GM04503 (cell line): ENCODE measurements at regions not wholly inside any gene's neighbourhood (a gene's known extent, or its start where the extent isn't known, plus 50 kb on each side); places are given as distances from the start of the nearest gene placed in this dataset.

Source experiments
- DNase-seq: peaks from one replicate; pipeline ENCODE4 v3.0.0-alpha.2; 2012; ENCODE audit warnings: low read depth

DNA sequence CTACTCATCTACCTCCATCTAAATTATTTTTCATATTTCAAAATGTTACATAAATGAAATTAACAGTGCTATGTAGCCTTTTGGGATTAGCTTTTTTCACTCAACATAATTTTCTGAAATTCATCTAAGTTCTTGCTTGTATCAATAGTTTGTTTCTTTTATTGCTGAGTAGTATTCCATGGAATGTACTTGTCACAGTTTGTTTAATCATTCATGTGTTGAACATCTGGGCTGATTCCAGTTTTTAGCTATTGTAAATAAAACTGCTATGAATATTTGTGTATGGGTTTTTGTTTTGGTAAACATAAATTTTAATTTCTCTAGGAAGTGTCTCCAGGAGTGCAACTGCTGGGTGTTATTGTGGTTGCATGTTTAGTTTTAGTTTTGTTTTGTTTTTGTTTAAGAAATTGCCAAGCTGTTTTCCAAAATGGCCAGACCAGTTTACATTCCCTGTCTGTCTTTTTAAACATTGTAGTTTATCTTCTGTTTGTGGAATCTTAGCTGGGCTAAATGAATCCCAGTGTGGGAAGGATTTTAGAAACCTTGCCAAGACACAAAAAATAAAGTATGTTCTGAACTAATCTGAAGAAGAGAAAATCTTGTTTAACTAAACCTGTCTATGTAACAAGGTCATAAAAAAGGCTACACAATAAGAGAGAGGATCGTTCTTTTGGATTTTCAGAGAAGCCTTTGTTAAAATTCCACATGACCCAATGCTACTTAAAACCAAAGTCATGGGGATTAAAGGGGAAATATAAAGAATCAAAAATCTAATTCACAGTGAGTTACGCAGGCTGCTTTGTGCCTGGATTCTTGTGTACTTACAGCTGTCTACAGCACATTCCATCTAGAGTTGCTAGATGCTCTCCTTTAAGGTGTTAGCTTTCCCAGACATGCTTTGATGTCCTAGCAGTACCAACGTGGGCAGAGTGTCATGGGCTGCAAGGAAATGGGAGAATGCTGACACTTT lies 129.2 kb upstream of the SUCLG2 start:
- DNase-seq = no peak

DNA sequence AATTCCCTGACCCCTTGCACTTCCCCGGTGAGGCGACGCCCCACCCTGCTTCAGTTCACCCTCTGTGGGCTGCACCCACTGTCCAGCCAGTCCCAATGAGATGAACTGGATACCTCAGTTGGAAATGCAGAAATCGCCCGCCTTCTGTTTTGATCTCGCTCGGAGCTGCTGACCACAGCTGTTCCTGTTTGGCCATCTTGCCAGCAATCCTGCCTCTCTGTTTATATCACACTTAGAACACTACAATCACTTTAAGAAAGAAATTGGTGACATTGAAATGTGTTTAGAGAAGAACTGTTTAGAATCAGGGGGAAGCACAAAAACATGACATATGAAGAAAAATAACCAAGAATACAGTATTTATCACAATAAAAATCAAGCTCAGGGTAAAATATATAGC lies 127.5 kb upstream of the SUCLG2 start:
- no peak for DNase-seq

DNA sequence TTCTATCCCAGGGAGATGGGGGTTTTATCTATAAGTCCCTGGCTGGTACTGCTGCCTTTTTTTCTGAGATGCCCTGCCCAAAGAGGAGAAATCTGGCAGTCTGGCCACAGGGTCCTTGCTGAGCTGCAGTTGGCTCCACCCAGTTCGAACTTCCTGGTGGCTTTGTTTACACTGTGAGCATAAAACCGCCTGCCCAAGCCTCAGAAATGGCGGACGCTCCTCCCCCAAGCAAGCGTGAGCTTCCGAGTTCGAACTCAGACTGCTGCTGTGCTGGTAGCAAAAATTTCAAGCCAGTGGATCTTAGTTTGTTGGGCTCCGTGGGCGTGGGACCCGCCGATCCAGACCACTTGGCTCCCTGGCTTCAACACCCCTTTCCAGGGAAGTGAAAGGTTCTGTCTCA lies 126.8 kb upstream of the SUCLG2 start:
- no peak for DNase-seq

DNA sequence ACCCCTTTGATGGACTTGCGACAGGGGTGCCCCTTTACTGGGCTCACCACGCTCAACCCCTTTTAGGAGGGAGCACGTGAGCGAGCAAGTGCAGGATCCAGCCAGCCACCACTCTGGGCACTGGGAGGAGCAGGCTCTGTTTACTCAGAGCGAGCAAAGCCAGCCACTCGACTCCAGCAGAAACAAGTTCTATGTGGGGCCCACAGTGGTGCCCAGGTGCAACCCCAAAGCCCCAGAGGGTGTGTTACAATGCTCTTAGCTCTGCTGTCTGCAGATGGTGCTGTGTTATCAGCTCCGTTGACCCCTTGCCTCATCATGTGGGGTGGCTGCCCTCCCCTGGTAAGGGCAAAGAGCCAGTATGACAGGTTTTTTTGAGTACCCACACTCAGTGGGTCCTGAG lies 120.3 kb upstream of the SUCLG2 start:
- DNase-seq = no peak

DNA sequence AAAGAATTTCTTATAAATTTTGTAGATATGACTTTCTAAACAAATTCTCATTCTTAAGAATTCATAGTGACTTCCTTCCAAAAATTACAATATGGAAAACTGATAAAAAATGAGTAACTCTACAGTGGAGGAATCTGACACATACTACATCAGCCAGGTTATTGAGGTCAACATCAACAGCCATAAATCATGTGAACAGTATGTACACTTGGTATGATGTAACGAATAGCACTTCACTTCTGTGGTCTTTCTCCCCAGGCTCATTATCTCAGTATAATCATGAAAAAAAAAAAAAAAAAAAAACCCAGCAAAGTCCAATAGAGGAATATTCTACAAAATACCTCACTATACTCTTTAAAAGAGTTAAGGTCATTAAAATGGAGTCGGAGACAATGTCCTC lies 111.2 kb upstream of the SUCLG2 start:
- no peak for DNase-seq

DNA sequence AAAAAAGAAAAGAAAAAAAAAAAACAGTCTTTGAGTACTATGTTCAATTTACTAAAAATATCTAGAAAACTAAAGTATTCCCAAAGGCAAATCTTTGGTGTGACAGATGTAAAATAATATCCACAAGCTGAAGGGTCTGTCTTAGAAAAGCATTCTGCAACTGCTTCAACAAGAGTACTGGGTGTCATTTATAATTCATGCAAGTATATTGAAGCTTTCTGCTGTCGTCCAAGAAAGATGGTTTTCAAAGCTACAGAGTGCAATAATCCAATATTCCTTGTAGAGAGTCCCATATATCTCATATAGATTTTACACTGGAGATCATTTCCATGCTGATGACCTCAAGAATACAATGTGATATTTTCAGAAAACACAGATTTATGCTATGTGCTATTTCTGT lies 90.9 kb upstream of the SUCLG2 start:
- no peak for DNase-seq

DNA sequence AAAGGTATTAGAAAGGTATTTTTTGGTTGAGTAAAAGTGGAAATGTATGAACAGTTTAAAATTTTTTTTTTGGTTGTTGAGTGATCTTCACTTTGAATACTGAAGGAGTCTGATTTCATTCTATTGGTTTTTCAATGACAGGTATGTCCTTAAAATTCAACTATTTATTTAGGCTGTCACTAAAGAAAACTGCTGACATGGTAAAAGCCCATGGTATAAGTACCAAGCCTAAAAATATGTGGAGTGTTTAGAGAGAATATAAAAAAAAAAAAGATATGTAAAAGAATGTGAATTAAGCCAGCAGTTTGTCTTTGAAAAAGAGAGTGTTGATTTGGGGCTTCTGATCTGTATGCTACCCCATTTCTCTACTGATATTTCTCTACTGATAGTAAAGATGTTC lies 90.3 kb upstream of the SUCLG2 start:
- DNase-seq = no peak

DNA sequence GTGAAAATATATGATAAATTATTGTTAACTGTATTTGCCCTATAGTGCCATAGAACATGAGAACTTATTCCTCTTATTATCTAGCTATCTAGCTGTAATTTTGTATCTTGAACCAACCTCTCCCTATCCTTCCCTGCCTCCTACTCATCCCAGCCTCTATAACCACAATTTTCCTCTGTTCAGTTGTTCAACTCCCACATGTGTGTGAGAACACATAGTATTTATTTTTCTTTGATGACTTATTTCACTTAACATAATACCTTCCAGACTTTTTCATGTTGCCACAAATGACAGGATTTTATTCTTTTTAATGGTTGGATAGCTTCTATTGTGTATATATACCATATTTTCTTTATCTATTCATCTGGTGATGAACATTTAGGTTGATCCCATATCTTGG lies 85.4 kb upstream of the SUCLG2 start:
- DNase-seq = no peak

DNA sequence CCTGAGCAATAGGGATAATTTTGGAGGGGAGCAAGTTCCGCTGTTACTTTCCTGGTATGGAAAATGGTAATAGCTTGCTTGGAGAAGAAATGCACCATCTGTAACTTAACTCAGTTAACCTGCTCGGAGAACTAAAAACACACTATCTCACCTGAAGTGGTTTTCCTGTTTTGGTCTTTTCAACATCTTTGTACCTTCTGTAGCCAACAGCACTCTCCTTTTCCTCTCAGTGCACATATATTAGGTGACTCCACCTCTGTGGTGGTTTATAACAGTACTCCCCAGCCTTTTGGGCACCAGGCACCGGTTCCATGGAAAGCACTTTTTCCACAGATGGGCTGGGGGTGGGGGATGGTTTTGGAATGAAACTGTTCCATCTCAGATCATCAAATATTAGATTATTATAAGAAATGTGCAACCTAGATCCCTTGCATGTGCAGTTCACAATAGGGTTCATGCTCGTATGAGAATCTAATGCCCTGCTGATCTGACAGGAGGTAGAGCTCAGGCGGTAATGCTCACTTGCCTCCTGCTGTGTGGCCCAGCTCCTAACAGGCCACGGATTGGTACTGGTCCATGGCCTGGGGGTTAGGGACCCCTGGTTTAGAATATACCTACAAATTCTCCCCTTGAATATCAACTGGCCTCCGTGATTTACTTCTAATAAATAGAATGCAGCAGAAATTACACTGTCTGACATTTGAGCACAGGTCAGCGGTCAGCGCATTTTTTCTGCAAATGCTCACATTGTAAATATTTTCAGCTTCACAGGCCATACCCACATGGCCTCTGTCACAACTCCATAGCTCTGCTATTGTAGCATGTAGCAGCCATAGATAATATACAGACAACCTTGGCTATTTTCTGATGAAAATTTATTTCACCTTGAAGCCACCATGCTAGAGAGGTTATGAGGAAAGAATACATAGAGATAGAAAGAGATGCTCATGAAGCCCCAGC lies 83.8 kb upstream of the SUCLG2 start:
- DNase-seq = no peak

DNA sequence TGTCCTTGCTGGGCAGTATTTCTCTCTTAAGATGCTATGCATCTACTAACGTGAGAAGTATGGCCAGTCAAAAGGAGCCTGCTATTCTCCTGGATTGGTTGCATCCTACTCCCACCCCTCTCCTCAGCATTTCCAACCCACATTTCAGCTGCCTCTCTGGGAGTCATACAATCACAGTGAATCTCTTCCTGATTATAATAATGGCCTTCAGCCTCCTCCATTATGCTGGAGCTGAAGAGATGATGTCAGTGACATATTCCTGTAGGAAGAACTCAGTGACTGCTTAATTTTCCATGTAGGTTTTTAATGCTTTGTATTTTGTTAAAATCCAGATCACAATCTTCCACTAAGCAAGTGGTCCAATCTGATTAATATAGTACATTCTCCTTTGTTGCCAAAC lies 82.7 kb upstream of the SUCLG2 start:
- DNase-seq = no peak

DNA sequence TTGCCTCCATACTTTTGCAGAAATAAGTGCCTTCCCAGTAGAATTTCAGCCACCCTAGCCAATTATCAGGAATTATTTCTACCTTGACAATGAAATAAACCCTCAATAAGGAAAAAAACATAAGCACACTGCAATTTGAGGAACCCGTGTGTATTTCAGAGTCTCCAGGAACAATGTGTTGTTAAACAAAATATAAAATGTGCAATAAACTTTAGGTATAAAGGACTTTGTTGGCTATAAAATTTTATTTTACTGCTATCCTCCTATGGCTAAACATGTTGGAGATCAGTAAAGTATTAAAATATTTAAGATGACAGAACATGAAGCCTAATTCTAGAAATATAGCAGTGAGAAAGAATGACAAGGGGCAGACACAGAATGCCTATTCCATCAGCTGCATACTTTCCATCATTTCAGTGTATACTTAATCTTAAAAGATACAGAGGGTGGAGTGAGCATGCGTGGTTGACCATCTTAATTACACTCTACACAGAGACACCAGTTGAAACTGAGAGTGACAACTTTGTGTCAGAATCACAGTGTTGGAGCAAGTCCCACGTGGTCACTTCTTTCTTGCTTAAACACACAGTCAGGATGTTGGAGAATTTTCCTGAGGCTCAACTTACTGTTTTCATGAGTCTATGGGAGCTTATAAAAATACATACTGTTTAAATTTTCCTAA lies 79.0 kb upstream of the SUCLG2 start:
- no peak for DNase-seq

DNA sequence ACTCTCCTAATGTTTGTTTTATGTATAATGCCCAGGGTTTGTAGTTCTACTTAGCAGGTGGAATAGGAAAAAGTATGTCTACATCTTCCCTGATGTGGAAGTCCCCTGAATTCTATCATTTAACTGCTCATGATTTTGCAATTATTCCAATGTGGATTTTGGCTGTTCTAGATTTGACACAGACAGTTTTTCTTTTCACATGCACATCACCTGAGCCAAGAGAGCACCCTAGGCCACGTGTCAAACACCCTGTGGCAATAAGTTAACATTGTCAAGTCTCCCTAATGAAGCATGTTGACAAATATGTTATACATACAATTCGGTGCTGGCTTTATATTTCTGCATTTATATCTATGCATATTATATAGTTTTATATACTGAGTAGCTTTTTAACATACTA lies 70.0 kb upstream of the SUCLG2 start:
- no peak for DNase-seq

DNA sequence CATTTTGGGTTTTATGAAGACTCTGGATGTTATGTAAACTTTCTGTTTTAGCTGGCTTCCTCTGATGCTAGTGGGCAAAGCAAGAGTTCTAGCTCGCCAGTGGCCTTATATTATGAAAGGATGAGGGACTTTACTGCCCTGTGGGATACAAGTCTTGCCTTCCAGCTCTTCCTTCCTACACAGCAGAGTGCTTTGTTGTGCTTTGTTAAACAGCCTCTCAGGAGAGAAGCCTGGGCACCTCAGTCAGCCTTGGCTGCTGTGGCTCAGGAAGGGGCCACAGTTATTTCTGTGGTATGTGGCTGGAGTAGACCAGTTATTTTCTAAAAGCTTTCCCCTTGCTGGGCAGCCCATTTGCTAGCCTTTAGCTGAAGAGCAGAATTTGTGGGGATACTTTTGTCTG lies 69.5 kb upstream of the SUCLG2 start:
- no peak for DNase-seq

DNA sequence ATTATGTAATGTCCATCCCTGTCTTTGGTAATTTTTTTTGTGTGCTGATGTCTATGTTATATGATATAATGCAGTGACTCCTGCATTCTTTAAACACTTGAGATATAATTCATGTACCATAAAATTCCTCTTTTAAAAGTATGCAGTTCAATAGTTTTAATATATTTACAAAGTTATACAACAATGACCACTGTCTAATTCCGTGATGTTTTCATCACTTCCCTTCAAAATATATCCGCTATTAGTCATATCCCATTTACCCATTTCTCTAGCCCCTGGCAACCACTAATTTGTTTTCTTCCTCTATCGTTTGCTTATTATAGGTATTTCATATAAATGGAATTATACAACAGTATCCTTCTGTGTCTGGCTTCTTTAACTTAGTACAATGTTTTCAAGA lies 64.9 kb upstream of the SUCLG2 start:
- DNase-seq = no peak

DNA sequence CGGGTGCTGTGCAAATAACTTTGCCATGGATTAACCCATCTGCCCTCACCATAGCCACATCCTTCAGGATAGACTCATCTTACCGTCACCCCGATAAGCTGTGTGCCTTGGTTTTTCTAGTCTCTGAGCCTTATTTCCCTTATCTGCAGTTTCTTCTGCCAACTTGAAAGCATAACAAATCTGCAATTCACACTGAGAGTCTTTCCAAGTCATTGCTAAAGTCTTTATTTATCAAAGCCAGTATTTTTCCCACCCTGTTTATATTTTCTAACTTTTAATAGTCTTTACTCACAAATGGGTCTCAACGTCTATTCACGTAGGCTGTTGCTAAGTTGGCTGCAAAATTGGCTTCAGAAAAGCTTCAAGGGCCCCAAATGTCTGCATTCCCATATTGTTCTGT lies 61.6 kb upstream of the SUCLG2 start:
- DNase-seq = no peak

DNA sequence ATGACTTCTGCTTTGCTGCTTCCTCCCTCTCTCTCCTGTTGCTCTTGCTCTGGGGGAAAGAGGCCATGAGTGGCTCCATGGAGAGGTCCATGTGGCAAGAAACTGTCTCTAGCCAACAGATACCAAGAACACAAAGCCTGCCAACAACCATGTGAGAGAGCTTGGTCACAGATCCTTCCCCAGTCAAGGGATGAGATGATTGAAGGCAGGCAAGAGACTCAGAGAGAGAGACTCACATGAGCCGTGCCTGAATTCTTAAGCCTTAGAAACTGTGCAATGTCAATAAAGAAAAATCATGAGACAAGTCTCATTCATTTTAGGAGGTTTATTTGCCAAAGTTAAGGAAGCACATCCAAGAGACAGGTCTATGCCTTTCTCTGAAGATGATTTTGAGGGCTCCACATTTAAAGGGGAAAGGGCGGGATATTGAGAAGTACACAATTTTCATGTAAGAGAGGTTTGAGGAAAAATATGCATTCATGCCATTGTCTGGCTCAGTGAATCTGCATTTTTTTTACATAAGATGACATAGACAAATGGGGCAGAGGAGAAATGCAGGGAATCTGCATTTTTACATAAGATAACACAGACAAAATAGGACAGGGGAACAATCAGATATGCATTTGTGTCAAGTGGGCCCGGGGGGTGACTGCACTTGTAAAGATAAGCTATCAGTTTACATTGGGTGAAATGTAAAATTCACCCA lies 59.5 kb upstream of the SUCLG2 start:
- no peak for DNase-seq

DNA sequence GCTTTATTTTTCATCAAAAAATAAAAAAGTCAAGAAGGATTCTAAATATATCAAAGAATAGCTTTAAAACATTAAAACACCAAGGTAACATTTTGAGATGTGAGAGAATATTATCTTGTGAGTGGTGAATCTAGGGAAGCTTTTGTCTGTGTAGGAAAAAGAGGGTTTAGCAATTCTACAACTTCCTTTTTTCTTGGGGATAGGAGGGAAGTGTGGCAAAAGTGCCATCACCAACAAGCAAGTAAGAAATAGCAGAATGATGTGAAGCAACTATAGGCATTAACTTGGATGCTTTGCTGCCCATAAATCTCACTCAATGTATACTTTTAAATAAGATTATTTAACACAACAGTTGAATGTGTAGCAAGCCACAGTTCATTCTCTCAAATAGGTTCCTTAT lies 57.8 kb upstream of the SUCLG2 start:
- no peak for DNase-seq

DNA sequence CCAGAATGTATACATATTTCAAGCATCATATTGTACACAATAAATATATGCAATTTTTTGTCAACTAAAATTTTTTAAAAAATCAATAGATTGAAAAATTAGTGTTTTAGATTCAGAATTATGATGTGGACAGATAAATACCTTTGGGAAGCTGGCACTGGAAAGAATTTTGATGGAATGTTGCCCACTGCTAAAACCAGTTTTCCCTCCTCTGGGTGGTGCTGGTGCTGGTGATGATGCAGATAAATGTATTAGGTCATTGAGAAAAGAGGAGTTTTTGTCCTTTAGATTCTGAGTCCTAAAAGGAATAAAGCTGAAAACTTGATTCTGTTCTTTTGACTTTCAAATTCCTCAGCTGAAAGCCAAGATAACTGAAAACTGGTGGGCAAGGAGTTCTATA lies 56.0 kb upstream of the SUCLG2 start:
- no peak for DNase-seq

DNA sequence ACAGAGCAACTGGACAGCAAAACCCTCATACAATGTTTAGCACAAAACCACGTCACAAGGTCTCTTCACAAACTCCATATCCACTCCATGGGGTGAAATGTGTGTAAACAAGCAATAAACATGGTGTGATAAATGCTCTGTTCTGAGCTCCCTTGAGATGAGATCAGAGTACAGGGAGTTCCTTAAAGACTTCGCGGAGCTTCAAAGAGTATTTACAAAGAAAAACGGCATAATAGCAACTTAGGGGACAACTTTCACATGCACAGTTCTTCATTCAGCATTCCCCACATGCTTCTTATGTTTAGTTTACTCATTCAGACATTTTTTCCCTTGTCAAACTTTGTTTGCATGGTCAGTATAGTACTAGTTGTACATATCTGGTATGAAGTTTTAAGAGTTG lies 52.5 kb upstream of the SUCLG2 start:
- DNase-seq = no peak

DNA sequence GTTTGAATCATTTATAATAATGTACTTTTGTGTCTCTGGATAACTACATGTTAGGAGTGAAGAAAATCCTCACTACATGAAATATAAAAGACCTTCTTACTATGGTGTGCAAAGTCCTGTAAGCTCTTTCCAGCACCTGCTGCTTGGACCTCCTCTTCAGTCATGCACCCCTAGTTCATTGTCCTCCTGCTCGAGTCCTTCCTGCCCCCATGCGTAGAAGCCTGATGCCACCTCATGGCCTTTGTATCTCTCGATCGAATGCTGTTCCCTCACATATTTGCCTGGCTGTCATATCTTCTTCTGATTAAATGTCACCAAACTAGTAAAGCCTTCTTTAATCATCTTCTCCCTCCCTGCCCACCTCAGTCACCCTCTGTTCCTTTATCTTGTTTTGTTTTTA lies 49.9 kb upstream of the SUCLG2 start:
- DNase-seq = no peak
